ENCODE measurements at regions not wholly inside any gene's neighbourhood (a gene's known extent, or its start where the extent isn't known, plus 50 kb on each side); places are given as distances from the start of the nearest gene placed in this dataset.
A peak's percentile ranks its signal among the peaks of the same experiment; 100 is the strongest.
"Not testable (repeated sequence)": the region's sequence is repeated elsewhere in the genome, so short reads cannot be mapped to it uniquely, and the experiment has no call there.

DNA sequence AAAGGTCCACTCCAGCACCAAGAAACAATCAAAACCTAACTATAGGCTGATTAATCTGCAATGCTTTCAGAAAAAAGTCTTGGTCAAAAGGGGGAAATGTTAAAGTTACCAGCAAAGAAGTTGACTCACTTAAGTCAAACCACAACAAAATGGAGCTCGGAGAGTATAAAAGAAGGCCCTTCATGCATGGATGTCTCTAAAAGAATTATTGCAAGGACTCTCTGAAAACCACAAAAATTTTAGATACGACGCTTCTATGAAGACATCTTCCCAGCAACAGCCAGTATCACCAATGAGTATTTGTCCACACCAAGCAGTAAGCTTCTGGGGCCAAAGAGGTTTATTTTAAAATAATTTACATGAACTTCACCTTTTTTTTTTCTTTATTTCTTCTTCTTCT is 1327.4 kb upstream of the CDH18 start:
- DNase-seq (ENCODE audit: low read depth): peak; percentile 3

DNA sequence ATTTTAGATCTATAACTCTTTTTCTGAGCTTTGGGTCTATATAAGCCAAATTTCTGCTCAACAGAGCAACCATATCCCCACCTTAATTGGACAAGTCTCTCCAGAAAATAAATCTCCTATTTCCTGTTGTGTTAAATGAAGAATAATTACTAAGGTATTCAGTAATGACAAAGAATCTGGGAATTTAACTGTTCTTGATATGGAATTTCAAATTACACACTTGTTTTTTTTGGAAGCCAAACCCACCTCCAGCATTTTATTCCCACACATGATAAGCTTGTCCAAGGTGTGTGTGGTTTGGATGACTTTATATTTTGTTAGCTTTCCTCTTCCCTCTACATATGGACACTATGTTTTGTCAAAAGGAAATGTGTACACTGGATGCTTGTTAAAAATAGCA is 1313.2 kb upstream of the CDH18 start:
- not testable (repeated sequence) for DNase-seq (ENCODE audit: low read depth)

DNA sequence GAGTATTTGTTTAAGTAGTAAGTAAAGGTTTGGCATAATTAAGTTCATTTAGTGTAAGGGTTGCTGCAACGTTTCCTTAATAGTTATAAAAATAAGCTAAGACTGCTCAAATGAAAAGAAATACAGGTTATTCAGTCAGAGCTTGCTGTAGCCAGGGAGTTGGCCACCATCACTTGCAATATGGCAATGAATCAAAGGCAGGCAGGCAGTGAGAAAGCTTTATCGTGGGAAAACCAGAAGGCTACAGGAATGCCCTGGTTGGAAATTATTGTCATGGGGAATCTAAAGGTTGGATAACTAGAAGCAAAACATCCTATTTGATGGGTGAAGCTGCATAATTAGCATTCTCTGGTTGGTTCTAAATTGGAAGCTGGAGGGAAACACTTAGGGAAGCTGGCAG is 1286.4 kb upstream of the CDH18 start:
- not testable (repeated sequence) for DNase-seq (ENCODE audit: low read depth)

DNA sequence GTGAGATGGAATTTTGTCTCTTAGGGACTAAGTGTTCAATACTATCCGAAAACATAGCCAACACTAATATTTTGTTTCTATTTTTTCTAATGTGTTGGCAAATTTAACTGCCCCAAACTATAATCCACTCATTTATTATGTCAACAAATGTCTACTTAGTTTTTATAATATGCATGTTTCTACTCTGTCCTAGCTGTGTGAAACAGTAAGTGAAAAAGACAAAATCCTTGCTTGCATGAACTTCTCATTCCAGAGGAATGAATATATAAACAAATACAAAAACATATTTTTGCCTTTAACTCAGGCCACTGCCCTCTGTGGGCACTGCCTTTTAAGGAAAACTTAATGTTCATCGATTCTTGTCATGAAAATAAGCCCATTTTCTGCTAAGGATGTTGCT is 1275.4 kb upstream of the CDH18 start:
- DNase-seq (ENCODE audit: low read depth): peak; percentile 17

DNA sequence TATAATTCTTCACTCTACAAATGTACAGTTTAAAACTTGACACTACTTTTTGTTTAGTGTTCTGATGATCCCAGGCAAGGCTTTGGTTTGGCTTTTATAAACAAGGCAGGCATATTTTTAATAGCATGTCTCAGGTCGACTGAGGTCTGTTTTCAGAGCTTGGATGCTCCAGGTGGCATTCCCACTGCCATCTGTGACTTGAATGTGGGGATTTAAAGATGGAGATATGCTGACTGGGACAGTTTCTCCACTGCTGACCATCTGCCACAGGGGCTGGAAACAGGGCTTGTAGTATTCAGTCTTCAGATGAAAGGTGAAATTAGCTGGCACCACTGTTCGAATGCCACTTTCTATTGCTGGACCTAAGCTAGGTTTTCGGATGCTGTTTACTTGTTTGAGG is 1266.2 kb upstream of the CDH18 start:
- DNase-seq (ENCODE audit: low read depth): no peak

DNA sequence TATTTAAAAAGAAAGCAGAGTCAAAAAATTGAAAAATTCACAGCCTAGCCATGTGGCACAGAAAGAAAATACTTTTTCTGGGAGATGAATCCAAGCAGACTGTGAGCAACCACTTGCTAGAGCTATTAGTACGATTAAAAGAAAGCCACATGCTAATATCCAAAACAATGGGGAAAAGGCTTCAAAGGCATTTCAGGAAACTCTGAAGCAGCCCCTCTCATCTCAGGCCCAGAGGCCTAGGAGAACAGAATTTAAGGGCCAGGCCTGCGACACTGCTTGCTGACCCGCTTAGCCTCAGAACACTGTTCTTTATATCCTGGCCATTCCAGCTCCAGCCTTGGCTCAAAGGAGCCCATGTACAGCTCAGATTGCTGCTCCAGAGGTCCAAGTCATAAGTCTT is 1257.0 kb upstream of the CDH18 start:
- no peak for DNase-seq (ENCODE audit: low read depth)

DNA sequence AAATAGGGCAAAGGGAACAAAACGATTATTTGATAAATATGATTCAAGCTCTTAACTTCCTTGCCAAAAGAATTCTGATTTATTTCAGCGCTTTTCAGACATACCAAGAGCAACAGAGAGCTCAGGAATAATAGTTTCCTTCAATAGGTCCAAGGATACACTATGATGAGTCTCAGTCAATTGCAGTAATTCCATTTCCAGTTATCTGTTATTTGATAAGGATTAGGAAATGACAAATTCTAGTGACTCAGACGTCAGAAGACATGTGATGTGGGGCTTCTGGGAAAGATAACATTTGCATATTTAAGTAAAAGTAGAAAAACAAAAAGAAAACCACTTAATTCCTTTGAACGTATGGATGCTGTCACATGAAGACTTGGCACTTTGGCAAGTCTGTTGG is 1250.8 kb upstream of the CDH18 start:
- peak; percentile 10 for DNase-seq (ENCODE audit: low read depth)

DNA sequence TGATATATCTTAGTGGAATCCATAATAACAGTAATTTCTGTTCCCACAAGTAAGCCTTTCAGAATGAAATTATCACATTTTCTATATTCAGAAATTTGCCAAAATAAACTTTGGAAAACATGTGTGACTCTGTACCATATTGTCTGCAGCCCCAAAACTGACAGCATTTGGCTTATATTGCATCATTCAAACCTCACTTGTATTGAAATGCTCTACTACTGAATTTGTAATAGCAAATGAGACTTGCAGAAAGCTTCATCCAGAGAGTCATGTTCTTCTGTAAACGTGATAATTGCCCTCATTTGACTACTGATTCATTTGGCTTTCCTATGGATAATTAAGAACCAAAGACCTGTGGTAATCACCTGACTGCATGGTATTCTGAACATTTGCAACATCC is 1249.5 kb upstream of the CDH18 start:
- no peak for DNase-seq (ENCODE audit: low read depth)

DNA sequence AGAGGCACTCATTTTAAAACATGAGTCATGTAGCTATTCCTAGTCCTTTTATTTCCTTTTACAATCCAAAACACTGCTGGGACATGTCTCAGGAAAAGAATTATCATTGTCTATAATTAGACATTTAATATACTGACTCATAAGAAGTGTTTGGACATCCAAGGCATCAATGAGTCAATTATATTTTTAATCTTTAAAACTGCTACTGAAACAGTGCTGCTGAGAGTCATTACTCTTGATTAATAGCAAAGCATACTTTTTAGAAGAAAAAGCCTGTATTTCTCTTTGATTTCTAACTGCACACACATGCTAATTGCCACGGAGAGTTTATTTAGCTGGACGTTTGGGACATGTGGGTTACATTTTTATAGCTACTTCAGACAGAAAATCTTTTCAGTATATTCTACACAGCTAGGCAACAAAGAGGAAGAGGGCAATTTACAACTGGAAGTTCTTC is 1249.0 kb upstream of the CDH18 start:
- DNase-seq (ENCODE audit: low read depth): peak; percentile 9

DNA sequence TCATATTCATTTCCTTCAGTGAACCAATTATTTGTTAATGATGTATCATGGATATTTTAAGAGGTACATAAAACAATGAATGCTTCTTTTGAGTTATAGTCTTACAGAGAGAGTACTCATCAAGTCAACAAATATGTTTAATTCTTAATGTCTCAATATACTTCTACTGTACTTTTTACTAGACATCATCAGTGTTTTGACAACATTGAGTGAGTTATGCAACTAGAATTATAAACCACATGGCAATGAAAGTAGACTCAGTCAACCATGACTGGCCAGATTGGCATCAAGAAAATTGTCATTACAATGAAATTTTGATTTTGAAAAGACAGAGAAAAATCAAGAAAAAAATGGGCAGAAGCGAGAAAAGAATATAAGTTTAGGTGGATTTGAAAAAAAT is 1248.1 kb upstream of the CDH18 start:
- DNase-seq (ENCODE audit: low read depth): no peak

DNA sequence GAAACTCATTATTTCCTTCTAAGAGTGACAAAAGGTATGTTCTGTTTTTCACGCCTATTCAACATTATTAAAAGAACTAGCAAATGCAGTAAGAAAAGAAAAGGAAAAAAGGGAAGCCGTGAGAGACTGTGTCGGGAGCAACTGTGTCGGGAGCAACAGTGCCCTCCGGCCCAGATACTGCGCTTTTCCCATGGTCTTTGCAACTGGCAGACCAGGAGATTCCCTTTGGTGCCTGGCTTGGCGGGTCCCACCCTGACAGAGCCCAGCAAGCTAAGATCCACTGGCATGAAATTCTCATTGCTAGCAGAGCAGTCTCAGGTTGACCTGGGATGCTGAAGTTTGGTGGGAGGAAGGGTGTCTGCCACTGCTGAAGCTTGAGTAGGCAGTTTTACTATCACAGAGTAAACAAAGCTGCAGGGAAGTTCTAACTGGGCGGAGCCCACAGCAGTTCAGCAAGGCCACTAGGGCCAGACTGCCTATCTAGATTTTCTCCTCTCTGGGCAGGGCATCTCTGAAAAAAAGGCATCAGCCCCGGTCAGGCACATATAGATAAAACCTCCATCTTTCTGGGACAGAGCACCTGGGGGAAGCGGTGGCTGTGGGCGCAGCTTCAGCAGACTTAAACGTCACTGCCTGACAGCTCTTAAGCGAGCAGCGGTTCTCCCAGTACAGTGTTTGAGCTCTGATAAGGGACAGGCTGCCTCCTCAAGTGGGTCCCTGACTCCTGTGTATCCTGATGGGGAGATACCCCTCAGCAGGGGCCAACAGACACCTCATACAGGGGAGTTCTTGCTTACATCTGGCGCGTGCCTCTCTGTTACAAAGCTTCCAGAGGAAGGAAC is 1237.4 kb upstream of the CDH18 start:
- no peak for DNase-seq (ENCODE audit: low read depth)

DNA sequence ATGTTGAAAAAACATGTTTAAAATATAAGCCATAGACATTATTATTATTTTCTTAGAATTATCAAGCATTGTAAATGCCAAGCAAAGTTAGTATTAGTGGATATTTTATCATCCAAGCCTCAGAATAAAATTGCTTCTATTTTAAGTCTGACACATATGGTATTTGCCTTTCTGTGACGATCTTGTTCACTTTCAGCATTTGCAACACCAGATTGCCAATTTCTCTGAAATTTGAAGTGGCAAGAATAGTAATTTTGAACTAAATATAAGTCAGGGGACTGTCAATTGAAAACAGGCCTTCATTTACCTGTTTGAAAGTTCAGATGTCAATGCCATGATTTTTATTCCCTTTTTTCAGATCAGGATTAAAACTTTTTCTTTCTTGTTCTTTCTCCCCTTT is 1233.6 kb upstream of the CDH18 start:
- DNase-seq (ENCODE audit: low read depth): no peak

DNA sequence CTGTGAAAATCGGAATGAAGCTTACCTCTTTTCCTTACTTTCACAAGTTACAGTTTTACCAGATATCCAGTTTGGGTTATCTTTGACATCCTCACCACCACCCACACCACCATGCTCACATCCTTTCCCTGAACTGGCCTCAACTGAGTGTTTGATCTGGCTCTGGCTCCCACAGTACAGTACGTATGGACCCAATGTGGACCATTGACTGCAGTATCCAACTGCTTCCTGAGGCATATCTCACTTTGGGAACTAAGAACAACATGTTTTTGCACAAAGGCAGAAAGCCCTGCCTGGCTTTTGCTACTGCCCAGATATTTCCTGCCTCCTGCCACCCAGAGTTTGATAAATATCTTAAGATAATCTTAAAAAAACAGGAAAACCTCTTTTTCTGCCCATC is 1232.0 kb upstream of the CDH18 start:
- DNase-seq (ENCODE audit: low read depth): no peak

DNA sequence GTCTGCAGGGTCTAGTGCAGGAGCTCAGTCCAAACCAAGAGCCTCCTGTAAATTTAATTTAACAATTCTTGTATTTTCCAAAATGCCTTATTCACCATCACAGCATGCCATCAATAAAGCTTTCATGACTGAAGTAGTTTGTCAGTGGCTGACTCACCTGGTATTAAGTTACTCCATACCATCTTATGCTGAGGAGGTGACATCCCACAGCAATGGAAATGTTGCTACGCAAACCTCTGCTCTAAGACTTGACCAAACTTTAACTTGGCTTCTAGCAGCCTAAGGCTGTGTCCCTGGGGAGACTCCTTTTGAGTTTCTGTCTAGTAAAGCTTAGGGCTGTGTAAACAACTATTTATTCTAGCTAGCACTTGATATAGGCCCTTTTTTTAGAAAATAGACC is 1231.3 kb upstream of the CDH18 start:
- peak; percentile 38 for DNase-seq (ENCODE audit: low read depth)

DNA sequence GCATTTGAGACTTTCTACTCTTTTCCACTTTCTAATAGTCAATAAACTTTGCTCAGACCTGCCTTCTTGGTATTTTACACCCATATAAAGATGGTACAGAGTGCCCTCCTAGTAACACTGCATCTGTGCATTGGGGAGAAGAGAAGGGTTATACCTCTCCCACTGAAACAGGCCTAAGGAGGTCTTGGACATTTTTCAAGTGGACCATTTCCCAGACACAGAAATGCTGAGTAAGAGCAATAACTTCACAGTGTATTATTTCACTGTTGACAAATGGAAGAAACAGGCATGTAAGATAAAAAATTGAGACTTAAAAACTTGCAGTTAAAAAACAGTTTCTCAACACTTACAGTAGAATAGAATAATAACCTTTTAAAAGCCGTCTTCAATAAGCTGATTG is 1224.0 kb upstream of the CDH18 start:
- DNase-seq (ENCODE audit: low read depth): no peak

DNA sequence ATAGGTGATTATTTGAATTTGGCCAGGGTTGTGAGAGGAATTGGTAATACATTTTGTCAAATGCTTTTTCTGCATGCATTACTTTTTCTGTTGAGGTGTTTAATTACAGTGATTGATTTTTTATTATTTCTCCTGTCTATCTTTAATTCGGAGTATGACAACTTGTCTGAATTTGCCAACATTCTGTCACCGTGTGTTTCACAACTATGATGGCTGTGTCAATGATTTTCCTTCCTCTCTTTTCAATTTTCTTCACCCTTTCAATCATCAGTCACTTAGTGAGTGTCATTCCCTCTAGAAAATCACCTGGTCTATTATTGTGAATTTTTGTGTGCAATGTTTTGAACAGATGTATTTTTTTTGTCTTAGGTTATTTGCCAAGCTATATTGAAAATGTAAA is 1221.4 kb upstream of the CDH18 start:
- no peak for DNase-seq (ENCODE audit: low read depth)

DNA sequence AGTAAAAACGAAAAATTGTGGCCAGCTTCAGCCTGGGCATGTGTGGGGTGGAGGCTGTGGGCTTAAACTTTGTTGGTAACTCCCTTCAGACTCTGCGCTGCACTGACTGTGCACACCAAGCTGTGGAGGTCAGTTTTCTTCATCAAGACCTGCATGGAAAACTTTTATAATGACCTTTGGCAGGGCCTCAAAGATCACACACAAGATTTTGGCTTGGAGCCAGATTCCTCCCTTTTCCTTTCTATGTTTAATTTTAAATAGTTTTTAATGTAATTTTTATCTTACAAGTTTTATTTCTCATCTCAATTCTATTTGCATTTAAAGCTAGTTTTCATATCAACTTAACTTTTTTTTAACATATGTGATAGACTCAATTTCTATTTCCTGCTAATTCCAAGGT is 1211.1 kb upstream of the CDH18 start:
- DNase-seq (ENCODE audit: low read depth): no peak

DNA sequence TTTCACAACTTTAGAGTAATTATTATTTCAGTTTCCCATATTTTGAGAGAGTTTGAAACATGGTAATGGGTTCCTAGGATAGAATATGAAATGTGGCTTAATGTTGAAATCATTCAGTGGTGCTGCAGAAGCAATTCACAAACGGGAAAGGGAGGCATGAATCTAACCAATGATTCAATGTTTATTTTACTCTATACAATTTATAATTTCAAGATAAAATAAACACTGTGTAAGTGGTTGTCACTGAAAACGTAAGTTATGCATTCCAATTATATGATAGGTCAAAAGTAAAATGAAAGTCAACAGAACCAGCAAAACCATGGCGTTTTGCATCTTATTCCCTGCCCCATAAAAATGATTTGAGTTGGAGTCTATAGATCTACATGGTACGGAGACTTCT is 1207.1 kb upstream of the CDH18 start:
- peak; percentile 52 for DNase-seq (ENCODE audit: low read depth)

DNA sequence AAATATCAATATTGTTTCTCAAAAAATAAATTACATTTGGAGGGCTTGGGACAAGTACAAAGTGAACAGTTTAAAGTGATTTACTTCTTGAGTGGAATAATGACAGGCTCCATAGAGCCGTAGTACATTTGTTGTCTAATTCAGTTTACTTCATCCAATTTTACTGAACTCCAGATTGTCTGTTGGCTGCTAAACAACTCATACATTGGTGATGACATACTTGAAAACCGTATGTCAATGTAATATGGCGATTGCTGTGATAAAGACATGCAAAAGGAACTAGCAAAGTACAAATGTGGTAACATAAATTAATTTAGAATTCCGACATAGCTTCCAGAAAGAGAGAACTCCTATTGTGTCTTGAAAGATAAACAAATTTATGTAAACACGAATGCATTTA is 1197.5 kb upstream of the CDH18 start:
- DNase-seq (ENCODE audit: low read depth): no peak

DNA sequence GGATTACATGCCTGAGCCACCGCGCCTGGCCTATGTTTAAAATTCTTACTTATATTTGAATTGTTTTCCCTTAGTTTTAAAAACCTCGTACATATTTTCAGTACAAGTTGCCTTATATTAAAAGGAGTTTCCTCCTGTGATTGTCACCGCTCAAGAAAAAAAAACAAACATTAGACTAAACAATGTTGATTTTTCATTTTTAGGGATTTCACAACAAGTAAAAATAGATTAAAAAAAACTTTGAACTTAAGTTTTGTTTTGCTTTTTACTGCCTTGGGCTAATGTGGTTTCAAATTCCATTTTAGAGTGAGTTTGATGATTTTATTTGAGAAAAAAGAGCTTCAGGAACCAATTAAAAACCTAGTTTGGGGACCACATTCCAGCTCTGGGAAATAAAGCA is 1196.6 kb upstream of the CDH18 start:
- DNase-seq (ENCODE audit: low read depth): no peak

DNA sequence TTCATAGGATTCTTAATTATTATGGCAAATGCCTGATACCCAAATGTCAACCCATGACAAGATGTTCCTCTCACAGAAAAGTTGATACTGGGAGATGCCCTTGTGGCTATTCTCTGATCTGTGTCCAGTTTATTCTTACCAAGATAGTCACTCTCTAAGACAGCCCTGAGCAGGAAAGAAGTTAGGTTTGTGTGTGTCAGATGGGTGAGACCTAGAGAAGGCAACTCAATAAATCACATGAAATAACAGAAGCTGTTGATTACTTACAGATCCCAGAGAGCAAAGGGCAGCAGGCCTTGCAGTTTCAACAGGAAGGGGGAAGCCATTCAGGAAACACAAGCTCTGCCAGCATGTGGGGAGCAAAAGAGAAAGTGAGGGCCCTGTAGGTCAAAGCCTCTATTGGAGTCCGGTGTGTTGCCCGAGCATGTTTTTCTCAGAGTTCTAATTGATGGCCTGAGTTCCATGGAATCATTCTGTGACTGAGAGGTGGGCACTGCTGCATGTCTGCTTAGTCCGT is 1193.7 kb upstream of the CDH18 start:
- DNase-seq (ENCODE audit: low read depth): no peak

DNA sequence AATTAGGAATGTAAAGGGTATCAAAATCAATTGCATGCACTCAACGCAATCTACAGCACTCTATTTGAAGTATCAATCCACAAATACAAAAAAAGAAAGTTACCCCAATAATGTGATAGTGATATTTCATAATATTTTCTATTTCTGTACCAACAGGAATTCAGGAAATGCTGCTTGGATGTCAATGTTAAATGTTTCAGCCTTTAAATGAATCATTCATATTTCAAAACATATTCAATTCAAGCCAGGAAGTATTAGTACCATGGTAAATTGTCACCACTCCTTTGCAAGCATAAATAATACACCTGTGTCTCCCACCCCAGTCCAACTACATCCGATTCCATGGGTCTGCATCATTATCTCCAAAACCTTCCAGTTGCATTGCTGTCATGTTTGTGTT is 1185.5 kb upstream of the CDH18 start:
- DNase-seq (ENCODE audit: low read depth): peak; percentile 21

DNA sequence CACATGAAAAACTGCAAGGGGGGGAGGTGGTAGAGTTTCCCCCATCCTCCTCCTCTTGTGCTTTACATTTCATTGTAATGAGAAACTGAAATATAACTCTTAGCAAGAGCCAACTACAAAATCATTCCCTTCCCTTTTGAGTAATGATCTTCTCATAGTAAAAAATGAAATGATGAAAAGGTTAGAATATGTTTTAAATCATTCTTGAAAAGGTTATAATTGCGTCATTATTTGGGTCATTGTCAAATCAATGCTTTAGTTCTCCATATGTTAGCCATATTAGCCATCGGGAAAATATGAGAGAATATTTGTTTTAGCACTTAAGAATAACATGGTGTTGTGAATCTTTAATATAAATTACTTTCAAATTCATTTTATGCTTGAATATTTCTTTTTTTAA is 1185.0 kb upstream of the CDH18 start:
- no peak for DNase-seq (ENCODE audit: low read depth)

DNA sequence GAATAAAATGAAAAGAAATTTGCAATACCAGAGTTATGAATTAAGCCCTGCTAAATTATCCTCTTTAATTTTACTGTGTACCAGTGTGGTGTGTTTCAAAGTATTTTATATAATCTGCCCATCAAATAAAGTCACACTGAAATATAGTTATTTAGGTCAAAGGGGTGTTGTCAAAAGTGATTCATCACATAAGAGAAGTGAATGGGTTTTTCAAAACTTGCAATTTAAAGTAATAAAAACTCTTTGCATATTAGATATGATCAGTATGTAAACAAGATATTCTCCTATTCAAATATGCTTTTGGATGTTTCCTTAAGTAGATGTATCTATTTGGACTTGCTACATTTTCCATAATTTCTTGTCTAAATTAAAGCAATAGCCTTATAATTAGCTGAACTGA is 1183.0 kb upstream of the CDH18 start:
- DNase-seq (ENCODE audit: low read depth): no peak

Measured in iris pigment epithelial cell (primary cell).